HG03442 (cell line): ENCODE measurements at regions not wholly inside any gene's neighbourhood (a gene's known extent, or its start where the extent isn't known, plus 50 kb on each side); places are given as distances from the start of the nearest gene placed in this dataset.

Experiments used
- ATAC-seq: cut with Tn5 transposase; IDR thresholded peaks from one replicate; pipeline ENCODE4 v1.9.1; 2021; ENCODE audit warnings: mild to moderate bottlenecking, moderate library complexity; ENCODE audit not compliant: unreplicated experiment

DNA sequence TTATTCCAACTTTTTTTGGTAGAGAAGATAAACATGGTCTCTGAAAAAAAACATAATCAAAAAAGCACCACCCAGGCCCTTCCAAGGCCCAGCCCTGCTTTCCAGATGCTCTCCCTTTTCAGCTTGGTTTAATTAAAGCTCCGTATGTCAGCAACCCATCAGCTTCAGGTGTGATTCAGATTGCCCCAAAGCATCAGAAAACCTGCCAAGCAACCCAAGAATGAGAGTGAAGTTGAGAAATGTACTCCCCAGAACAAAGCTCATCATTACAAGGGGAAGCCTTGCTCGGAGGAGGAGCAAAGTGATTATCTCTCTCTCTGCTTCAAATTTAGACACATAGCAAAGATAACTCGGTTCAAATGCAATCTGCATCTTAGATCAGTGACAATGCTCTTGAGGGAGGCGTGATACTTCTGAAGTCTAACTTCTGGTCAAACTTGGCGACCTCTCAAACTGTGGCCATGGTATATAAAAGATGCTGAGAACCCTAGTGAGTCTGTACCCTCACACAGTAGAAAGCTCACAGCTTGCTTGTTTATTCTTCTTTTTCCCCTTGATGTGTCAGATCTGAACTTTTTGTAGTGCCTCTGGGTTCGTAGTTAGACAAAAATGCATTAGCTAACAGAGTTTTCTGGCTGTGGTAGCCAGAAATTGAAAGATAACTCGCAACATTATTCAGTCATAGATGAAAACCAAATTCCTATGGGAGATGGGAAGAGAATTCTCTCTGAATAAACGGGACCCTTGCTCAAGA is 63.3 kb upstream of the ZC3H11B start:
- no peak for ATAC-seq

- no peak for ATAC-seq
Measured at GRCh38 chr1:219670426-219671149, 57.7 kb upstream of the ZC3H11B start.

DNA sequence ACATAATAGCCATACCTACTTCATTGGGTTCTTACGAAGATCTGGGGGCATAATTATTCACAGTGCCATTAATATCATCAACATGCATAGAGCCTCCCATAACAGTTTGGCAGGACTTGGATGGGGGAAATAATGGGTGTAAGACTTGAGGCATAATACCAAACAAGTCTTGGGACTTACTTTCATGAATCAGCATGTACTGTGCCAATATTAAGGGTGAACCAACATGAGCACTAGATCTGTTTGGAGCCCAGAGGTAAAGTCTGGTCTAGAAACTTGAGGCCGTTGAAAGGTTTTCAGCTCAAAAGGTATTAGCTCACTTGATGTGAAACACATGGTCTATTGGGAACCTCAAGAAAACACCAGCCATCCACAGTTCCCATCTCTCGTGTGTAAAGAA is 56.7 kb upstream of the ZC3H11B start:
- ATAC-seq, result no peak

DNA sequence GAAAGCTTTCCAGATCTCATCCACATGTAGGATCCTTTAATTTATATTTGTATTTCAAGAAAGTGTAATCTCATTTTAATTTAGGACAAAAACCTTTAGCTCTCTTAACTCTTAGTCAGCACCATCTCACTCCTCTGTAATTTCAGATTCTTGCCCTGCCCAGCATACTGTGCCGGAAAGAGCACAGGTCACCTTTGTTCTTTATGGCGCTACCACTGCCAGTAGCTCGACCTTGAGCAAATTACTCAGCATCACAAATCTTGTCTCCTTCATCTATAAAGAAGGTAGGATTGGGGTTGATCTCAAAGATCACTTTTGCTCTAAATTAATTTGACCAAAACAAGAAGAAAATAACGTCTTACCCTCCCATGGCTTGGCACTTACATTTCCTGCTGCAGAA is 56.1 kb upstream of the ZC3H11B start:
- ATAC-seq, result no peak

DNA sequence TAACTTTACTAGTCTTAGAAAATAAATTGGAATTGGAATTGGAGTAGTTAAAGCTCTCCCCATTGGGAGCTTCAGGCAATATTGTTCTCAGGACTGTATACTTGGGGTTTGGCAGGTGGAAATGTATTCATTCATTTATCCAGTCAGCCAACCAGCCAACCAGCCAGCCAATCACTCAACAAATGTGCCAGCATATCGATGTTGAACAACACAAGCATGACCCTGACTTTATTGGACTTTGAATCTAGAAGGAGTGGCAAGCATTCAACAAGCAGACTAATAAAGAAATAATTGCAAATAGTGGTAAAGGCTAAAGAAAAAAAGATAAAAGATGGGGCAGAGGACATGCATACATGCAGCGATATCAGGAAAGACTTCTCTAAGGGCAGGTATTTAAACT is 55.5 kb upstream of the ZC3H11B start:
- no peak for ATAC-seq

- no peak for ATAC-seq
Measured at GRCh38 chr1:219666242-219666641, 53.3 kb upstream of the ZC3H11B start.

DNA sequence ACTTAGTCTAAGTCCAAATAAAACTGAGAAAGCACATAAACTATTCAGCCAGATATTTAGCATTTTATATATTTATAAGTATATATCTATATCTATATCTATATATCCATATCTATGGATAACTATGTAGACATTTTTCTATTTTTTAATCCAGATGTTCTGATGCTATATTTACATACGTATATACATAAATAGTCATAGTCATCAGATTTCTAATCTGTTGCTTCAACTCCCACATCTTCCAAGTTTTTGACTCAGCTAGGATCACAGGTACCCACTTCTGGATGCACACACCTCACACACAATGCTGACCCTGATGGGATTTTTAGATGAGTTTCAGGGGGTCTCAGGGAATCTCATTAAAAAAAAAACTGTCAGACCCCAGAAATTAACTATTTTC is 52.2 kb upstream of the ZC3H11B start:
- no peak for ATAC-seq

- no peak for ATAC-seq
Measured at GRCh38 chr1:219664310-219665029, 51.6 kb upstream of the ZC3H11B start.
